Endothelial cell of umbilical vein (primary cell): ENCODE measurements at regions not wholly inside any gene's neighbourhood (a gene's known extent, or its start where the extent isn't known, plus 50 kb on each side); places are given as distances from the start of the nearest gene placed in this dataset.

ENCODE experiments used
- BruUV-seq: library from RNA; stranded (reverse); fragments of 400-500 nt; replicated peaks from 2 replicates; lab custom pipeline; 2021; lab: Mats Ljungman, UMichigan
- CTCF ChIA-PET: fragments of 300-600, 350-600 bp; sonication (Branson Sonifier 250); formaldehyde crosslinking; loops from one replicate; lab custom pipeline; 2021; ENCODE audit warnings: antibody characterized with exemption, inconsistent platforms; lab: Charles Lee
- POLR2A ChIA-PET: fragments of 300-600, 350-600 bp; sonication (Branson Sonifier 250); formaldehyde crosslinking; loops from one replicate; lab custom pipeline; 2021; ENCODE audit warnings: antibody characterized with exemption, inconsistent platforms; lab: Charles Lee
- DNase-seq: peaks from one replicate; pipeline ENCODE4 v3.0.0-alpha.2; 2011; ENCODE audit warnings: low read depth, low spot score
- FAIRE-seq: peaks from 2 replicates; lab custom pipeline; 2011; peaks lifted over from hg19 to GRCh38; lab: Jason Lieb, UNC
- H2AFZ ChIP-seq: 2 replicates; pipeline ENCODE4 v1.6.0; 2012; ENCODE audit warnings: low read depth, low read length, control low read depth, inconsistent platforms
- H3K27ac ChIP-seq: 2 replicates; pipeline ENCODE4 v1.5.1; 2011; ENCODE audit warnings: low read depth, mild to moderate bottlenecking, control low read depth, low read length, moderate library complexity; ENCODE audit not compliant: insufficient read depth
- H3K27me3 ChIP-seq, 2 experiments: 2 replicates each; pipeline versions ENCODE4 v1.6.0 to v1.6.1; 2011; ENCODE audit warnings: low read length in 2 of 2, mixed read lengths in 1 of 2; ENCODE audit not compliant: control insufficient read depth in 2 of 2, insufficient read depth in 2 of 2
- H3K36me3 ChIP-seq, 2 experiments: 2 replicates in 1 of 2; 3 replicates in 1 of 2; pipeline ENCODE4 v1.5.1; 2011; ENCODE audit warnings: low read length in 2 of 2, mild to moderate bottlenecking in 1 of 2, moderate library complexity in 1 of 2; ENCODE audit not compliant: control insufficient read depth in 2 of 2, insufficient read depth in 2 of 2; ENCODE audit errors: extremely low read depth in 1 of 2
- H3K4me1 ChIP-seq: 3 replicates; pipeline ENCODE4 v1.5.1; 2011; ENCODE audit warnings: mild to moderate bottlenecking, low read length; ENCODE audit not compliant: control insufficient read depth, insufficient read depth; ENCODE audit errors: extremely low read depth
- H3K4me2 ChIP-seq: 2 replicates; pipeline ENCODE4 v1.6.1; 2011; ENCODE audit warnings: low read length, control low read depth, mixed read lengths; ENCODE audit not compliant: insufficient read depth
- H3K4me3 ChIP-seq, 3 experiments: fragments of 200-600 bp in 1 of 3; sonication (generic), shearing (Covaris generic) in 1 of 3; replicated peaks in 1 of 3; 2 replicates each; pipeline ENCODE4 v1.5.1; 2011 to 2016; ENCODE audit warnings: control low read depth in 3 of 3, low read length in 3 of 3, mild to moderate bottlenecking in 2 of 3, inconsistent platforms in 1 of 3, low read depth in 1 of 3, moderate library complexity in 1 of 3; ENCODE audit not compliant: insufficient read depth in 1 of 3
- H3K79me2 ChIP-seq: 2 replicates; pipeline ENCODE4 v1.6.0; 2012; ENCODE audit warnings: low read length, inconsistent platforms; ENCODE audit not compliant: control insufficient read depth, insufficient read depth
- H3K9ac ChIP-seq: replicated peaks from 2 replicates; pipeline ENCODE3; 2011; ENCODE audit warnings: low read length, control low read depth; ENCODE audit not compliant: insufficient read depth; ENCODE audit errors: extremely low read depth
- H3K9me1 ChIP-seq: replicated peaks from 3 replicates; pipeline ENCODE4 v1.6.0; 2011; ENCODE audit warnings: mild to moderate bottlenecking, low read length; ENCODE audit not compliant: control insufficient read depth, insufficient read depth; ENCODE audit errors: extremely low read depth
- H3K9me3 ChIP-seq: replicated peaks from 2 replicates; pipeline ENCODE4 v1.5.1; 2012; ENCODE audit warnings: low read length, inconsistent platforms; ENCODE audit not compliant: control insufficient read depth, insufficient read depth
- H4K20me1 ChIP-seq: replicated peaks from 2 replicates; pipeline ENCODE3; 2011; ENCODE audit warnings: mild to moderate bottlenecking, low read length; ENCODE audit not compliant: control insufficient read depth, insufficient read depth; ENCODE audit errors: extremely low read depth
- EZH2 ChIP-seq: IDR thresholded peaks from 2 replicates; pipeline ENCODE4 v1.6.1; 2012; ENCODE audit warnings: borderline replicate concordance, low read depth, mild to moderate bottlenecking, moderate library complexity, low read length, inconsistent platforms; ENCODE audit not compliant: severe bottlenecking
- FOS ChIP-seq: IDR thresholded peaks from 2 replicates; pipeline ENCODE4 v1.6.1; 2011; ENCODE audit warnings: mild to moderate bottlenecking, low read length, moderate library complexity, borderline replicate concordance; ENCODE audit not compliant: insufficient read depth
- GATA2 ChIP-seq: IDR thresholded peaks from 2 replicates; pipeline ENCODE4 v1.7.0; 2011; ENCODE audit warnings: low read depth, mild to moderate bottlenecking, moderate library complexity, mixed read lengths, low read length; ENCODE audit not compliant: insufficient read length, insufficient read depth
- JUN ChIP-seq: IDR thresholded peaks from 2 replicates; pipeline ENCODE4 v1.6.1; 2011; ENCODE audit warnings: borderline replicate concordance, low read depth; ENCODE audit not compliant: insufficient read length, insufficient read depth
- MYC ChIP-seq: IDR thresholded peaks from one replicate; pipeline ENCODE4 v1.6.1; 2011; ENCODE audit warnings: mild to moderate bottlenecking, low read depth, low read length
- POLR2A ChIP-seq: IDR thresholded peaks from 2 replicates; pipeline ENCODE4 v1.6.1; 2012; ENCODE audit warnings: low read depth, mild to moderate bottlenecking, control low read depth, low read length
- POLR2AphosphoS5 ChIP-seq: IDR thresholded peaks from 2 replicates; pipeline ENCODE4 v1.6.1; 2012; ENCODE audit warnings: low read depth, mild to moderate bottlenecking, control low read depth, low read length, moderate library complexity; ENCODE audit not compliant: insufficient read depth
- dilution Hi-C: fragments of 300-500 bp; cut with MboI; formaldehyde crosslinking; loops from one replicate; pipeline ENCODE4 v1.15.0; 2019; ENCODE audit warnings: low sequenced_read_pairs; ENCODE audit not compliant: extremely low pct_ligation_motif_present
- intact Hi-C: fragments of 100-400 bp; cut with micrococcal nuclease; formaldehyde crosslinking; loops from one replicate; pipeline ENCODE4 v1.10.0; 2022
- TF ChIP-seq, protein P1 (sequence below), 2 donors: IDR thresholded peaks; 1 replicate in 1 of 2; 2 replicates in 1 of 2; pipeline ENCODE4 v1.5.1; 2011; ENCODE audit warnings: low read length in 2 of 2, mild to moderate bottlenecking in 2 of 2, moderate library complexity in 2 of 2, control low read depth in 1 of 2, inconsistent platforms in 1 of 2, low read depth in 1 of 2; ENCODE audit not compliant: insufficient read depth in 1 of 2; ENCODE audit errors: extremely low read depth in 1 of 2
- TF ChIP-seq, protein P2 (sequence below): IDR thresholded peaks from 2 replicates; pipeline ENCODE4 v1.6.1; 2011; ENCODE audit not compliant: insufficient read depth, insufficient read length

DNA sequence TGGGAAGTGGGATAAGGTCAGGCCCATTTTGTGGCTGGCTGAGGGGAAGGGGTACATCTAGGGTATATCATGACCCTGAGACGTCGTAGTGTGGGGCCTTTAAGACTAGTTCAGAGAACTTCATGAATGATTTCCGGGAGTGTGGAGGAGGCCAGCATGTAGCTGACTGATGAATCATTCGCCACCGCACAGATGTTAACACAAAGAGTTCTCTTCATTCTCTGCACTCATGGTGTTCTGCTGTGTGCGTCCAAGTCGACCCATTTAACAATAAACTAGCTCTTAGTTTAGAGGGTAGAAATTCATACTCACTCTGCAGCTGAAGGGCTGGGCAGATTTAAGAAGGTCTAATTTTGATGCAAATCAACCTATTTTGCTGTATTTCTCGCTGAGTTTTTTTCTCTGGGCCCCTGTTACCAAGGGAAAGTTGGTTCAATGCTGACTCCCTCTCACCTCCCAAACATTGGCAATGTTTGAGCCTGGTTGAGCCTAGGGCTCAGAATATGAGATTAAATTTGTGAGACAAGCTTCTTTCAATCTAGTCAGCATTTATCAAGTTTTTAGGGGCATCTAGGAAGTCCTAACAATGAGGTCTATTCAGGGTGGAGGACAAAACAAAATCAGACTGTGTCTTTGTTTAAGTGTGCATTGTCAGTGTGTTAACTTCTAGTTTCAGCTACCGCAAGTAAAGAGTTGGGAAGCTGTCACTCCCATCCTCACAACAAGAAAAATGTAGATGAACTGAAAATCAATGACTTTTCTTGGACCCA is 106.8 kb upstream of the CBLN4 start:
- intact Hi-C loops, result no loop called here
- Histone ChIP-seq H3K27ac (no peak overlapping the region), H3K4me2 (no peak overlapping the region), H3K4me1 (no peaks in the 10 kb centered on the region), H3K4me3 (no peak overlapping the region), H3K9me3 (peaks cover 5% of the 10 kb centered on the region), H3K79me2 (no peaks in the 10 kb centered on the region), H3K27me3 (no peaks in the 10 kb centered on the region), H2AFZ (no peak overlapping the region), H4K20me1 (no peaks in the 10 kb centered on the region), H3K9ac (no peak overlapping the region), H3K9me1 (no peaks in the 10 kb centered on the region), H3K36me3 (no peaks in the 10 kb centered on the region)
- no peak for DNase-seq
- FAIRE-seq, result no peak
- dilution Hi-C loops, result no loop called here
- POLR2A ChIA-PET, result no interaction called here
- no TSS peak for BruUV-seq
- TF ChIP-seq POLR2AphosphoS5 (no peak), GATA2 (no peak), POLR2A (no peak), EZH2 (no peak), MYC (no peak), JUN (no peak), FOS (no peak)
- TF ChIP-seq, protein P1, sequence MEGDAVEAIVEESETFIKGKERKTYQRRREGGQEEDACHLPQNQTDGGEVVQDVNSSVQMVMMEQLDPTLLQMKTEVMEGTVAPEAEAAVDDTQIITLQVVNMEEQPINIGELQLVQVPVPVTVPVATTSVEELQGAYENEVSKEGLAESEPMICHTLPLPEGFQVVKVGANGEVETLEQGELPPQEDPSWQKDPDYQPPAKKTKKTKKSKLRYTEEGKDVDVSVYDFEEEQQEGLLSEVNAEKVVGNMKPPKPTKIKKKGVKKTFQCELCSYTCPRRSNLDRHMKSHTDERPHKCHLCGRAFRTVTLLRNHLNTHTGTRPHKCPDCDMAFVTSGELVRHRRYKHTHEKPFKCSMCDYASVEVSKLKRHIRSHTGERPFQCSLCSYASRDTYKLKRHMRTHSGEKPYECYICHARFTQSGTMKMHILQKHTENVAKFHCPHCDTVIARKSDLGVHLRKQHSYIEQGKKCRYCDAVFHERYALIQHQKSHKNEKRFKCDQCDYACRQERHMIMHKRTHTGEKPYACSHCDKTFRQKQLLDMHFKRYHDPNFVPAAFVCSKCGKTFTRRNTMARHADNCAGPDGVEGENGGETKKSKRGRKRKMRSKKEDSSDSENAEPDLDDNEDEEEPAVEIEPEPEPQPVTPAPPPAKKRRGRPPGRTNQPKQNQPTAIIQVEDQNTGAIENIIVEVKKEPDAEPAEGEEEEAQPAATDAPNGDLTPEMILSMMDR (IDR thresholded peaks at IDR 0.05; ENCODE audit: extremely low read depth in 1 of 2, insufficient read depth in 1 of 2, low read depth in 1 of 2, low read length in 2 of 2), result no peak
- TF ChIP-seq, protein P2, sequence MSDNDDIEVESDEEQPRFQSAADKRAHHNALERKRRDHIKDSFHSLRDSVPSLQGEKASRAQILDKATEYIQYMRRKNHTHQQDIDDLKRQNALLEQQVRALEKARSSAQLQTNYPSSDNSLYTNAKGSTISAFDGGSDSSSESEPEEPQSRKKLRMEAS, result no peak
- CTCF ChIA-PET, result no interaction called here
